ENCODE measurements at regions not wholly inside any gene's neighbourhood (a gene's known extent, or its start where the extent isn't known, plus 50 kb on each side); places are given as distances from the start of the nearest gene placed in this dataset.

GRCh38 chr12:16939871-16940306 is 333.9 kb upstream of the LMO3 start:
- TF ChIP-seq CTCF (IDR thresholded peaks at IDR 0.05) (no peak), POLR2A (IDR thresholded peaks at IDR 0.05) (no peak)
